ENCODE measurements at regions not wholly inside any gene's neighbourhood (a gene's known extent, or its start where the extent isn't known, plus 50 kb on each side); places are given as distances from the start of the nearest gene placed in this dataset.

DNA sequence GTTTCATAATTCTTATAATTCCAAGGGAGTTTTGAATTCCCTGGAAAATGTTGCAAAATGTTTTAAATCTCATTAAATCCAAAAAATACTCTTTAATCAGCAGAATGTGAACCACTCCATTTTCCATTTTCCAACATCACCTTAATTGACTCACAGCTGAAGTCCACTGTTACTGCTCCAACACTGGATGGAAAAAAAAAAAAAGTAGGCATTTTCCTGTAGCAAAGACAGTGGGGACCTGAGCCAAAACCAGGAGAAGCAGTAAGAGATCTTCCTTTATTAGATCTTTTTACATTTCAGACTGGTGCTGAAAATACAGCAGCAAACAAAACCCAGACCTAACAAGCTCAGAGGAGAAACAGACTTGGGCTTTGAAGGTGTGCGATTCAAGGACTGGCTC, 62.4 kb upstream of the SPATS2L start:
- TF ChIP-seq CTCF (conservative IDR thresholded peaks at IDR 0.05 in 1 of 2, IDR thresholded peaks at IDR 0.05 in 1 of 2; ENCODE audit: low read depth in 1 of 2, low read length in 2 of 2) = no peak
- TF ChIP-seq EZH2 (IDR thresholded peaks at IDR 0.05; ENCODE audit: low read length, missing control alignments) = no peak

All from fibroblast of lung (primary cell).